ENCODE measurements at regions not wholly inside any gene's neighbourhood (a gene's known extent, or its start where the extent isn't known, plus 50 kb on each side); places are given as distances from the start of the nearest gene placed in this dataset.

DNA sequence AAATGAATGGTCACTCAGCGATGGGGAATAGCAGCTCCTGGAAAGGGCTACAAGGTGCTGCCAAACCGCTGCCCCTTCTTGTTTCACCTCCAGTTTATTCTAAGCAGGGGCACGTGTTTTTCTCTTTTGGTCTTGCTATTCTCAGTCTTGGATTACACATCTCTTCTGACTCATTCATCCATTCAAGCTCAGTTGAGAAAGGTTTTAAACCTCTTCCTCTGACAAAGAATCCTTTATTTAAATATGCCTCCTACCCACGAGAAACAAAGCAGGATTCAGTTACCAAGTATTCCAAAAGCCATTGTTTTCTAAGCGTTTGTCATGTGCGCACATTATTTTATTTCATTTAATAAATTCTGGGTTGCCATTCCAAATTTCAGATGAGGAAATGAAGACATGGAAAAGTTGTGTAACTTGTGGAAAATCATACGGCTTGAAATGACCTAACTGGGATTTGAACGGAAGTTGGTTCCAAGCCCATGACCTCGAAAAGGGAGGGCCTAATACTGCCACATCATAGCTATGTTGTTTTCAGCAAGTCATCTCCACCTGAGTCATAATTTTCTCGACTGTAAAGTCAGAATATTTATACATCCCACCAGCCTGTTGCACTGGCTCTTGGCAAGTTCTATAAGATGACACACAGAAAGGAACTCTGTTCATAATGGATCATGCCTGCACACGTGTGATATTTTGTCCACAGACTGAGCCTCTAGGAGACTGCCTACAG, 292.0 kb upstream of the SLCO3A1 start:
- no peak overlapping the region for H3K27ac ChIP-seq
- no peak overlapping the region for H3K4me3 ChIP-seq
- intact Hi-C loops (cut with DNase I), result no loop called here

DNA sequence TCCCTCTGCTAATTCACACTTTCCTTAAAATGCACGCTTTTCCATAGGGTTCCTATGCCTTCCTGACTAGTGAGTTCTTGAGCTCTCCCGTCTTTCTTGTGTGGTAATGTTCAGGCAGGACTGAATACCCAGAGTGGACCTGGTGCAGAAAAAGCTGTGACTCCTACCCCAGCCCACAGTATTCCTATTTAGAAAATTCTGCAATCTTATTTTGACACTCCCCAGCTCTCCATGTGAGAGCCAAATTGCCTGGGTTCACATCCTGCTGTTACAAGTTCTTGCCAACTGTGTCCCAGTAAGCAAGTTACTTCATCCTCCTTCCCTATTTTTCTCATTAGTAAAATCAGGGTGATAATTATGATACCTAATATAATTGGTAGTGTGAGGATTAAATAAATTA, 290.8 kb upstream of the SLCO3A1 start:
- Histone ChIP-seq H3K4me3 (no peak overlapping the region), H3K4me1 (replicated peaks) (no peaks in the 10 kb centered on the region), H3K36me3 (no peaks in the 10 kb centered on the region), H3K9me3 (no peaks in the 10 kb centered on the region), H3K27me3 (replicated peaks; ENCODE audit: insufficient read depth) (no peaks in the 10 kb centered on the region), H3K27ac (no peak overlapping the region)
- TF ChIP-seq, protein P1, sequence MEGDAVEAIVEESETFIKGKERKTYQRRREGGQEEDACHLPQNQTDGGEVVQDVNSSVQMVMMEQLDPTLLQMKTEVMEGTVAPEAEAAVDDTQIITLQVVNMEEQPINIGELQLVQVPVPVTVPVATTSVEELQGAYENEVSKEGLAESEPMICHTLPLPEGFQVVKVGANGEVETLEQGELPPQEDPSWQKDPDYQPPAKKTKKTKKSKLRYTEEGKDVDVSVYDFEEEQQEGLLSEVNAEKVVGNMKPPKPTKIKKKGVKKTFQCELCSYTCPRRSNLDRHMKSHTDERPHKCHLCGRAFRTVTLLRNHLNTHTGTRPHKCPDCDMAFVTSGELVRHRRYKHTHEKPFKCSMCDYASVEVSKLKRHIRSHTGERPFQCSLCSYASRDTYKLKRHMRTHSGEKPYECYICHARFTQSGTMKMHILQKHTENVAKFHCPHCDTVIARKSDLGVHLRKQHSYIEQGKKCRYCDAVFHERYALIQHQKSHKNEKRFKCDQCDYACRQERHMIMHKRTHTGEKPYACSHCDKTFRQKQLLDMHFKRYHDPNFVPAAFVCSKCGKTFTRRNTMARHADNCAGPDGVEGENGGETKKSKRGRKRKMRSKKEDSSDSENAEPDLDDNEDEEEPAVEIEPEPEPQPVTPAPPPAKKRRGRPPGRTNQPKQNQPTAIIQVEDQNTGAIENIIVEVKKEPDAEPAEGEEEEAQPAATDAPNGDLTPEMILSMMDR (IDR thresholded peaks at IDR 0.05), result no peak
- no peak for TF ChIP-seq POLR2A (IDR thresholded peaks at IDR 0.05)
- no peak for TF ChIP-seq POLR2AphosphoS5 (IDR thresholded peaks at IDR 0.05)
- DNase-seq (ENCODE audit: low spot score), result no peak
- intact Hi-C loops (cut with DNase I), result no loop called here
- WGBS, result 74% methylated on average over 2 of the region's 2 CpGs

More for the DNA sequence above, 292.0 kb upstream of the SLCO3A1 start:
- DNase-seq (ENCODE audit: low spot score), result no peak
- Histone ChIP-seq H3K4me1 (replicated peaks) (no peaks in the 10 kb centered on the region), H3K9me3 (no peaks in the 10 kb centered on the region), H3K27me3 (replicated peaks; ENCODE audit: insufficient read depth) (no peaks in the 10 kb centered on the region), H3K36me3 (no peaks in the 10 kb centered on the region)
- WGBS, result 49% methylated on average over 11 of the region's 11 CpGs
- TF ChIP-seq, protein P1 (IDR thresholded peaks at IDR 0.05), result no peak
- TF ChIP-seq POLR2AphosphoS5 (IDR thresholded peaks at IDR 0.05) (no peak), POLR2A (IDR thresholded peaks at IDR 0.05) (no peak)

DNA sequence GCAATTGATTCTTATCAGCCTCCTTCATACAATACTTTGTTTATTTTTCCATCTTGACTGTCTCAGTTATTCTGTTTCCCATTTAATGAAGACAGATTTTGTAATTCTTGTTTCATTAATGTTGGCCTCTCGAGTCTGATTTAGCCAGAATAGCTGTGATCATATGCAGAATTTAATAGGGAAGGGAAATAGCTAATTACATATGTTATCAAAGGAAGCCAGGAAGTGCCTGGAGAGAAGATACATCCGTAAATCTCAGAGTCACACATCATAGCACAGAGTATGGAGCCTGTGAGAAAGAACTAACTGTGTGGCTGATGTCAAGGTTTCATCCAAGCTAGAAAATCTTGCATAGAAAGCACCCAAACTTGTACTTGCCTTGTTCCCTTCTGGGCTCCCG, 288.9 kb upstream of the SLCO3A1 start:
- no peaks in the 10 kb centered on the region for H3K4me1 ChIP-seq (replicated peaks)
- DNase-seq (ENCODE audit: low spot score), result no peak
- H3K27me3 ChIP-seq (replicated peaks; ENCODE audit: insufficient read depth), result no peaks in the 10 kb centered on the region
- no peaks in the 10 kb centered on the region for H3K9me3 ChIP-seq
- no peak overlapping the region for H3K4me3 ChIP-seq
- TF ChIP-seq, protein P1 (IDR thresholded peaks at IDR 0.05), result no peak
- TF ChIP-seq POLR2AphosphoS5 (IDR thresholded peaks at IDR 0.05) (no peak), POLR2A (IDR thresholded peaks at IDR 0.05) (no peak)
- intact Hi-C loops (cut with DNase I), result no loop called here
- no peaks in the 10 kb centered on the region for H3K36me3 ChIP-seq
- no peak overlapping the region for H3K27ac ChIP-seq
- WGBS, result 47% methylated on average over 3 of the region's 3 CpGs

DNA sequence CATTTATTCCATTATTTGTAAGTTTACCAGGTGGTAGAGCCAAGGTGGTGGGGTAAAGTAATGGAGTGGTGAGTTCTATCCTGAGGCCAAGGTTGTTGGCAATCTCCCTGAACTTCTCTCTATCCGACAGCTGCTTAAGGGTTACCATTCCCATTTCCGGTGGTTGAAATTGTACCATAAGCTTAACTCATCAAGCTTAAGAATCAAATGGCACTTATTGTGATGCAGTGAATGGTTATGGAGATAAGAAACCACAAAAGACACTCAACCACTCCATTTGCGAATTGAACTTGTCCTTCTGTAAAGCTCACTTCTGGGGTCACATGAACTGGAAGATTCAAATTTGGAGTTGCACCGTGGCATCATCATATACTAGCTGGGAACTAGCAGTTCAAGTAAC, 287.4 kb upstream of the SLCO3A1 start:
- H3K27ac ChIP-seq, result no peak overlapping the region
- H3K4me3 ChIP-seq, result no peak overlapping the region
- no peaks in the 10 kb centered on the region for H3K36me3 ChIP-seq
- TF ChIP-seq POLR2AphosphoS5 (IDR thresholded peaks at IDR 0.05) (no peak), POLR2A (IDR thresholded peaks at IDR 0.05) (no peak)
- TF ChIP-seq, protein P1 (IDR thresholded peaks at IDR 0.05), result no peak
- no peaks in the 10 kb centered on the region for H3K27me3 ChIP-seq (replicated peaks; ENCODE audit: insufficient read depth)
- H3K9me3 ChIP-seq, result no peaks in the 10 kb centered on the region
- intact Hi-C loops (cut with DNase I), result no loop called here
- DNase-seq (ENCODE audit: low spot score), result no peak
- H3K4me1 ChIP-seq (replicated peaks), result no peaks in the 10 kb centered on the region
- WGBS, result 84% methylated on average over 4 of the region's 4 CpGs

DNA sequence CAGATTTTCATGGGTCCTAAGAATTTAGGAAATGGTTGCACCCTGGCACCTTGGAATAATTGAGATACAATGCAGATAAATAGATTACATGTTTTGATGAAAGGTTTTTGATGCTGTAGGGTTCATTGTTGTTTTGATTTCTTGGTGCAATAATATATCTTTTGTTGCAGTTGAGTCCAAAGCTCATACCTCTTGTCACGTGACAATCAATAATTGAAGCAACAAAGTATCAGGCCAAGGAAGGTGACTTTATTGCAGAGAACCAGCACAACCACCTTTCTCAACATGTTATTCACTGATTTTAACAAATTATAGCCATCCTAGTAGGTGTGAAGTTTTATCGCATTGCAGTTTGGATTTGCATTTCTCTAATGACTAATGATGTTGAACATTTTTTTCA, 285.5 kb upstream of the SLCO3A1 start:
- TF ChIP-seq, protein P1 (IDR thresholded peaks at IDR 0.05), result no peak
- TF ChIP-seq POLR2AphosphoS5 (IDR thresholded peaks at IDR 0.05) (no peak), POLR2A (IDR thresholded peaks at IDR 0.05) (no peak)
- H3K27ac ChIP-seq, result no peak overlapping the region
- no peak for DNase-seq (ENCODE audit: low spot score)
- H3K4me1 ChIP-seq (replicated peaks), result no peaks in the 10 kb centered on the region
- H3K4me3 ChIP-seq, result no peak overlapping the region
- no peaks in the 10 kb centered on the region for H3K27me3 ChIP-seq (replicated peaks; ENCODE audit: insufficient read depth)
- H3K36me3 ChIP-seq, result no peaks in the 10 kb centered on the region
- 93% methylated on average over 2 of the region's 2 CpGs for WGBS
- intact Hi-C loops (cut with DNase I), result no loop called here
- H3K9me3 ChIP-seq, result no peaks in the 10 kb centered on the region
